SU-DHL-6 (cell line): ENCODE measurements at regions not wholly inside any gene's neighbourhood (a gene's known extent, or its start where the extent isn't known, plus 50 kb on each side); places are given as distances from the start of the nearest gene placed in this dataset.

Experiments used
- H2AFZ ChIP-seq: fragments of 200-600 bp; sonication (generic); 2 replicates; pipeline ENCODE4 v1.6.1; 2014; ENCODE audit warnings: low read depth, mild to moderate bottlenecking, moderate library complexity, mixed read lengths, antibody characterized with exemption, low read length; ENCODE audit not compliant: severe bottlenecking
- H3F3A ChIP-seq: fragments of 200-600 bp; shearing (Covaris generic); 2 replicates; pipeline ENCODE4 v1.6.0; 2016; ENCODE audit warnings: antibody characterized with exemption, mild to moderate bottlenecking; ENCODE audit not compliant: insufficient read depth
- H3K27ac ChIP-seq: fragments of 200-600 bp; sonication (generic); 2 replicates; pipeline ENCODE4 v1.5.1; 2016; ENCODE audit warnings: low read depth, mild to moderate bottlenecking, low read length, moderate library complexity, mixed read lengths
- H3K27me3 ChIP-seq: fragments of 200-600 bp; sonication (generic), shearing (Covaris generic); 2 replicates; pipeline ENCODE4 v1.6.0; 2014; ENCODE audit warnings: mild to moderate bottlenecking, low read length
- H3K36me3 ChIP-seq: fragments of 200-600 bp; sonication (generic); 2 replicates; pipeline ENCODE4 v1.6.1; 2014; ENCODE audit warnings: mild to moderate bottlenecking, low read length, mixed read lengths
- H3K4me2 ChIP-seq: fragments of 300-600, 200-600 bp; shearing (Covaris generic), sonication (generic); 2 replicates; pipeline ENCODE4 v1.6.0; 2014; ENCODE audit warnings: low read length, low read depth, mild to moderate bottlenecking; ENCODE audit not compliant: poor library complexity, severe bottlenecking
- H3K4me3 ChIP-seq: fragments of 200-600 bp; sonication (generic); 2 replicates; pipeline ENCODE4 v1.5.1; 2014; ENCODE audit warnings: antibody characterized with exemption, low read length, mild to moderate bottlenecking, mixed read lengths; ENCODE audit not compliant: insufficient read depth, poor library complexity, severe bottlenecking
- H3K79me2 ChIP-seq: fragments of 200-600 bp; sonication (generic); 2 replicates; pipeline ENCODE4 v1.6.1; 2014; ENCODE audit warnings: mild to moderate bottlenecking, low read length, moderate library complexity; ENCODE audit not compliant: insufficient read depth
- H3K9ac ChIP-seq: fragments of 200-600 bp; sonication (generic); 2 replicates; pipeline ENCODE4 v1.7.0; 2014; ENCODE audit warnings: mild to moderate bottlenecking, low read length
- H3K9me2 ChIP-seq: fragments of 200-600 bp; sonication (generic); replicated peaks from 2 replicates; pipeline ENCODE4 v1.6.1; 2014; ENCODE audit warnings: low read length; ENCODE audit not compliant: insufficient read depth
- H3K9me3 ChIP-seq: fragments of 200-600 bp; sonication (generic); 2 replicates; pipeline ENCODE4 v1.6.1; 2014; ENCODE audit warnings: low read length, mixed read lengths; ENCODE audit not compliant: insufficient read depth
- H4K20me1 ChIP-seq: fragments of 200-600 bp; sonication (generic); 2 replicates; pipeline ENCODE4 v1.6.1; 2014; ENCODE audit warnings: low read depth, mild to moderate bottlenecking, antibody characterized with exemption, low read length, moderate library complexity, mixed read lengths
- EZH2phosphoT487 ChIP-seq: fragments of 200-600 bp; sonication (generic), shearing (Covaris generic); conservative IDR thresholded peaks from 2 replicates; pipeline ENCODE4 v1.6.1; 2018; ENCODE audit warnings: mild to moderate bottlenecking, antibody characterized with exemption, low read length, moderate library complexity, mixed read lengths
- TF ChIP-seq, protein P1 (sequence below): fragments of 200-600 bp; sonication (generic); IDR thresholded peaks from one replicate; pipeline ENCODE4 v1.5.1; 2017; ENCODE audit warnings: antibody characterized with exemption, mild to moderate bottlenecking, low read length, moderate library complexity; ENCODE audit not compliant: insufficient read depth, poor library complexity, severe bottlenecking

DNA sequence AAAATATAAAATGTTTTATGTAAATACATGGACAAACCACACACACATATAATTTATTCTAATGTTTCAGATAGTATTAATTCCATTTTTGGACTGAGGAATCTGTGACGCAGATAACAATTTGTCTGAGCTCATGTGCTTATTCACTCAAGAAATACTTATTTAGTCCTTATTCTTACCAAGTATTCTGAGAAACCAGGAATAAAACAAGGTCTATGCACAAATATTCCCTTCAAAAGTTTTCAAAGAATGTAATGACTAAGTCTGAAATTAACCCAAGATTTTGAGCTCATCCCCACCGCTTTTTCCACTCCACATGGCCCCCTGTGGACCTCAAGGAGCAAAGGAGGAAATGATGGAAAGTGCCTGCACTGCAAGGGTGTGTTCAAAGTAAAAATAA lies 1022.3 kb downstream of the EFNA5 start:
- no peak overlapping the region for H3K9ac ChIP-seq
- no peak overlapping the region for H3K4me2 ChIP-seq
- no peak overlapping the region for H2AFZ ChIP-seq
- no peaks in the 10 kb centered on the region for H3K27me3 ChIP-seq
- H3K79me2 ChIP-seq: no peaks in the 10 kb centered on the region
- TF ChIP-seq, protein P1, sequence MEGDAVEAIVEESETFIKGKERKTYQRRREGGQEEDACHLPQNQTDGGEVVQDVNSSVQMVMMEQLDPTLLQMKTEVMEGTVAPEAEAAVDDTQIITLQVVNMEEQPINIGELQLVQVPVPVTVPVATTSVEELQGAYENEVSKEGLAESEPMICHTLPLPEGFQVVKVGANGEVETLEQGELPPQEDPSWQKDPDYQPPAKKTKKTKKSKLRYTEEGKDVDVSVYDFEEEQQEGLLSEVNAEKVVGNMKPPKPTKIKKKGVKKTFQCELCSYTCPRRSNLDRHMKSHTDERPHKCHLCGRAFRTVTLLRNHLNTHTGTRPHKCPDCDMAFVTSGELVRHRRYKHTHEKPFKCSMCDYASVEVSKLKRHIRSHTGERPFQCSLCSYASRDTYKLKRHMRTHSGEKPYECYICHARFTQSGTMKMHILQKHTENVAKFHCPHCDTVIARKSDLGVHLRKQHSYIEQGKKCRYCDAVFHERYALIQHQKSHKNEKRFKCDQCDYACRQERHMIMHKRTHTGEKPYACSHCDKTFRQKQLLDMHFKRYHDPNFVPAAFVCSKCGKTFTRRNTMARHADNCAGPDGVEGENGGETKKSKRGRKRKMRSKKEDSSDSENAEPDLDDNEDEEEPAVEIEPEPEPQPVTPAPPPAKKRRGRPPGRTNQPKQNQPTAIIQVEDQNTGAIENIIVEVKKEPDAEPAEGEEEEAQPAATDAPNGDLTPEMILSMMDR: no peak
- TF ChIP-seq EZH2phosphoT487: no peak
- no peak overlapping the region for H3K27ac ChIP-seq
- H3K9me2 ChIP-seq: no peaks in the 10 kb centered on the region
- no peaks in the 10 kb centered on the region for H4K20me1 ChIP-seq
- H3K9me3 ChIP-seq: no peaks in the 10 kb centered on the region
- H3K36me3 ChIP-seq: no peaks in the 10 kb centered on the region
- H3F3A ChIP-seq: no peaks in the 10 kb centered on the region
- H3K4me3 ChIP-seq: no peak overlapping the region

DNA sequence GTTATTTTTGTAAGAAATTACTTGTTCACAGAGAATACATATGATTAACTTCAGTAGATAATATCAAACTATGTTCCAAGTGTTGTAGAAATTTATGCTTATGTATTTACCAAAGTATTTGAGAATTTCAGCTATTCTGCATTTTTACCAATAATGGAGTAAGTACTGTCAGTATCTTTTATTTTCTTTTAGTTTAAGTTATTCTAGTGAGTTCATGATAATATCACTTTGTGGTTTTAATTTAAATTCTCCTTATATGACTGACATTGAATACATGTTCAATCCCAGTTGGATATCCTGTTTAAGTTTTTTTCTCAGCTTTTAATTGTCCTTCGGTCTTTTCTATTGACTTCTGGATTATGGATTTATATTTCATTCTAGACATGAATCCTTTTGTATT lies 1024.6 kb downstream of the EFNA5 start:
- no peaks in the 10 kb centered on the region for H3K9me3 ChIP-seq
- no peaks in the 10 kb centered on the region for H3K79me2 ChIP-seq
- H3K27me3 ChIP-seq: no peaks in the 10 kb centered on the region
- H3K27ac ChIP-seq: no peak overlapping the region
- H3F3A ChIP-seq: no peaks in the 10 kb centered on the region
- H3K4me3 ChIP-seq: no peak overlapping the region
- no peak overlapping the region for H3K4me2 ChIP-seq
- H4K20me1 ChIP-seq: no peaks in the 10 kb centered on the region
- TF ChIP-seq EZH2phosphoT487: no peak
- TF ChIP-seq, protein P1: no peak
- no peak overlapping the region for H3K9ac ChIP-seq
- H2AFZ ChIP-seq: no peak overlapping the region
- no peaks in the 10 kb centered on the region for H3K9me2 ChIP-seq
- H3K36me3 ChIP-seq: no peaks in the 10 kb centered on the region

DNA sequence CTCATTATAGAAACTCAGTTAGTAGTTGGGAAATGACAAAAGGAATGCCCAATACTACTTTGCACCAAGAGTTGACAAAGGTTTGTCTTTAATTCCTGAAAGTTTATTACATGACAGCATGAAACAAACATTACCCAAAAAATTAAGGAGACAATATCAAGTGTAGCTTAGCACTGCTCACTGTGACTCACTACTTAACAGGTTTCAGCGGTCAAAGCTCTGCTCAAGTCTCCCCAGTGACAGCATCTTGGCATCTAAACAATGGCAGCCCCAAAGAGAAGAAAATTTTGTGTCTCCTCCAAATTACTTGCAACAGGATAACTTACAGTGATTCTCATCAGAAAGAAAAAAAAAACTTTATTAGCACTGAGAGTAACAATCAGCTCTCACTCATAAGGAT lies 1030.2 kb downstream of the EFNA5 start:
- no peak overlapping the region for H3K4me2 ChIP-seq
- H3K9me2 ChIP-seq: no peaks in the 10 kb centered on the region
- H2AFZ ChIP-seq: no peak overlapping the region

More for the DNA sequence above, 1030.2 kb downstream of the EFNA5 start:
- Histone ChIP-seq H3K27me3 (no peaks in the 10 kb centered on the region), H3K4me3 (no peak overlapping the region), H3K27ac (no peak overlapping the region), H3K79me2 (no peaks in the 10 kb centered on the region), H3K9ac (no peak overlapping the region), H3K36me3 (no peaks in the 10 kb centered on the region), H3K9me3 (no peaks in the 10 kb centered on the region), H4K20me1 (no peaks in the 10 kb centered on the region), H3F3A (no peaks in the 10 kb centered on the region)
- TF ChIP-seq, protein P1: no peak
- TF ChIP-seq EZH2phosphoT487: no peak
